ENCODE measurements at regions not wholly inside any gene's neighbourhood (a gene's known extent, or its start where the extent isn't known, plus 50 kb on each side); places are given as distances from the start of the nearest gene placed in this dataset.

DNA sequence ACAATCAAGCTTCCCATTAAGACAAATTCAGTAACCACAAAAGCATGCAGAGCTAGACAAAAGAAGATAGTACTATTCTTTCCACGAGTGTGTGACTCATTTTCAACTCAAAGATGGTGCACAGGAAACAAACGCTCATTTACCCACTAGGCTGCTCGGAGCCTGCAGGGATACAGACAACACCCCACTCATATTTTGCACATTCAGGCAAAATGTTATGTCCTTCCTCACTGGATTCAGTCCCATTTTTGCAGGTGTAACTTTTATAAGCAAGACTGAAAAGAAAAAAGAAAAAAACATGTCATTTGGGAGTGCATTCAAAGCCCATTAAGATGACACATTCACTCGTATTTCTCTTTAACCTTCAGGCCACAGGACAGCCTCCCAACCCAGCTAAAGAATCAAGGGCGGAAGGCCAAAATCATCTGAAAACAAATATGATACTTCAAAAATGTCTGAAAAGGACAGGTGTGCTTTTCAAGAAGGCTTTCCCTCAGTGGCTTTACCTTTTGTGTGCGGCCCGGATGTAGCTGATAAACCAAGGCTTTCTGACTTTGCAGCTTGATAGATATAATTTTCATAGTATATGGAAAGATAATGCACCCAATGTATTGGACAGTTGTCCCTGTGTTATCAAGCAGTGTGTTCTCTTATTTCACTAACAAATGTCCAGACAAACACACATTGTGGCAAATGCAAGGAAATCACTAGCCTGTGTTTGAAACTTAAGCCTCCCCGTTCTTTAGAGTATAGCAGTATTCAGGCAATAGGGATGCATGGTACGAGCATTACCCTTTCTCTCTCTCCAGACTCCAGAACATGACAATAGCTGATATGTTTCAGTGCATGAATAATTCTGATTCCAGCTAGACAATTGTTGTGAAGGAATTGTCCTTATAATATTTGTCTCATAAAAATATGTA, 147.8 kb upstream of the KRR1 start:
- TF ChIP-seq GATA2 (IDR thresholded peaks at IDR 0.05; ENCODE audit: low read depth, low read length) (no peak), GATA3 (IDR thresholded peaks at IDR 0.05; ENCODE audit: low read depth, low read length) (no peak)

All from SH-SY5Y (cell line).